ENCODE measurements at regions not wholly inside any gene's neighbourhood (a gene's known extent, or its start where the extent isn't known, plus 50 kb on each side); places are given as distances from the start of the nearest gene placed in this dataset.

GRCh38 chr7:36071605-36072004, 81.4 kb upstream of the EEPD1 start:
- H3K36me3 ChIP-seq (ENCODE audit: control insufficient read depth in 2 of 2, insufficient read depth in 2 of 2, low read length in 1 of 2): no peaks in the 10 kb centered on the region
- WGBS: 98% methylated on average over 1 of the region's 1 CpG
- no peaks in the 10 kb centered on the region for H3K4me1 ChIP-seq (ENCODE audit: control insufficient read depth in 2 of 2, insufficient read depth in 2 of 2, low read length in 2 of 2)
- no peaks in the 10 kb centered on the region for H3K9me3 ChIP-seq (ENCODE audit: control insufficient read depth in 2 of 2, insufficient read depth in 1 of 2, low read length in 1 of 2)
- H3K4me3 ChIP-seq (ENCODE audit: low read length in 2 of 2): no peak overlapping the region
- no peak overlapping the region for H3K27ac ChIP-seq (ENCODE audit: low read depth in 1 of 2, low read length in 1 of 2)
- DNase-seq (ENCODE audit: low read depth in 6 of 9, low spot score in 9 of 9): no peak
- no peaks in the 10 kb centered on the region for H3K27me3 ChIP-seq (ENCODE audit: control insufficient read depth in 2 of 2, insufficient read depth in 1 of 2, low read length in 1 of 2)

- Histone ChIP-seq H3K4me3 (ENCODE audit: low read length in 2 of 2) (no peak overlapping the region), H3K36me3 (ENCODE audit: control insufficient read depth in 2 of 2, insufficient read depth in 2 of 2, low read length in 1 of 2) (no peaks in the 10 kb centered on the region), H3K27ac (ENCODE audit: low read depth in 1 of 2, low read length in 1 of 2) (no peak overlapping the region), H3K4me1 (ENCODE audit: control insufficient read depth in 2 of 2, insufficient read depth in 2 of 2, low read length in 2 of 2) (no peaks in the 10 kb centered on the region), H3K9me3 (ENCODE audit: control insufficient read depth in 2 of 2, insufficient read depth in 1 of 2, low read length in 1 of 2) (no peaks in the 10 kb centered on the region), H3K27me3 (ENCODE audit: control insufficient read depth in 2 of 2, insufficient read depth in 1 of 2, low read length in 1 of 2) (no peaks in the 10 kb centered on the region)
- WGBS: 86% methylated on average over 4 of the region's 4 CpGs
- DNase-seq (ENCODE audit: low read depth in 6 of 9, low spot score in 9 of 9): no peak
These were observed 80.4 kb upstream of the EEPD1 start for GRCh38 chr7:36072620-36073019.

GRCh38 chr7:36075561-36075960, 77.5 kb upstream of the EEPD1 start:
- no peak for DNase-seq (ENCODE audit: low read depth in 6 of 9, low spot score in 9 of 9)
- Histone ChIP-seq H3K4me1 (ENCODE audit: control insufficient read depth in 2 of 2, insufficient read depth in 2 of 2, low read length in 2 of 2) (no peaks in the 10 kb centered on the region), H3K27ac (ENCODE audit: low read depth in 1 of 2, low read length in 1 of 2) (no peak overlapping the region), H3K36me3 (ENCODE audit: control insufficient read depth in 2 of 2, insufficient read depth in 2 of 2, low read length in 1 of 2) (no peaks in the 10 kb centered on the region), H3K27me3 (ENCODE audit: control insufficient read depth in 2 of 2, insufficient read depth in 1 of 2, low read length in 1 of 2) (no peaks in the 10 kb centered on the region), H3K4me3 (ENCODE audit: low read length in 2 of 2) (no peak overlapping the region), H3K9me3 (ENCODE audit: control insufficient read depth in 2 of 2, insufficient read depth in 1 of 2, low read length in 1 of 2) (no peaks in the 10 kb centered on the region)

GRCh38 chr7:36076074-36076473, 77.0 kb upstream of the EEPD1 start:
- Histone ChIP-seq H3K27me3 (ENCODE audit: control insufficient read depth in 2 of 2, insufficient read depth in 1 of 2, low read length in 1 of 2) (no peaks in the 10 kb centered on the region), H3K27ac (ENCODE audit: low read depth in 1 of 2, low read length in 1 of 2) (no peak overlapping the region), H3K36me3 (ENCODE audit: control insufficient read depth in 2 of 2, insufficient read depth in 2 of 2, low read length in 1 of 2) (no peaks in the 10 kb centered on the region), H3K4me1 (ENCODE audit: control insufficient read depth in 2 of 2, insufficient read depth in 2 of 2, low read length in 2 of 2) (no peaks in the 10 kb centered on the region), H3K4me3 (ENCODE audit: low read length in 2 of 2) (no peak overlapping the region), H3K9me3 (ENCODE audit: control insufficient read depth in 2 of 2, insufficient read depth in 1 of 2, low read length in 1 of 2) (no peaks in the 10 kb centered on the region)
- 98% methylated on average over 5 of the region's 5 CpGs for WGBS
- no peak for DNase-seq (ENCODE audit: low read depth in 6 of 9, low spot score in 9 of 9)

- WGBS: 98% methylated on average over 13 of the region's 13 CpGs
These were observed 74.2 kb upstream of the EEPD1 start for GRCh38 chr7:36078816-36079360.

GRCh38 chr7:36079446-36080025, 73.5 kb upstream of the EEPD1 start:
- Histone ChIP-seq H3K36me3 (ENCODE audit: control insufficient read depth in 2 of 2, insufficient read depth in 2 of 2, low read length in 1 of 2) (no peaks in the 10 kb centered on the region), H3K4me1 (ENCODE audit: control insufficient read depth in 2 of 2, insufficient read depth in 2 of 2, low read length in 2 of 2) (no peaks in the 10 kb centered on the region), H3K4me3 (ENCODE audit: low read length in 2 of 2) (no peak overlapping the region), H3K27me3 (ENCODE audit: control insufficient read depth in 2 of 2, insufficient read depth in 1 of 2, low read length in 1 of 2) (no peaks in the 10 kb centered on the region), H3K9me3 (ENCODE audit: control insufficient read depth in 2 of 2, insufficient read depth in 1 of 2, low read length in 1 of 2) (no peaks in the 10 kb centered on the region), H3K27ac (ENCODE audit: low read depth in 1 of 2, low read length in 1 of 2) (no peak overlapping the region)
- 94% methylated on average over 5 of the region's 5 CpGs for WGBS
- DNase-seq (ENCODE audit: low read depth in 6 of 9, low spot score in 9 of 9): no peak

More at GRCh38 chr7:36078816-36079360, 74.2 kb upstream of the EEPD1 start:
- no peaks in the 10 kb centered on the region for H3K27me3 ChIP-seq (ENCODE audit: control insufficient read depth in 2 of 2, insufficient read depth in 1 of 2, low read length in 1 of 2)
- H3K4me3 ChIP-seq (ENCODE audit: low read length in 2 of 2): no peak overlapping the region
- DNase-seq (ENCODE audit: low read depth in 6 of 9, low spot score in 9 of 9): no peak
- H3K9me3 ChIP-seq (ENCODE audit: control insufficient read depth in 2 of 2, insufficient read depth in 1 of 2, low read length in 1 of 2): no peaks in the 10 kb centered on the region
- no peaks in the 10 kb centered on the region for H3K4me1 ChIP-seq (ENCODE audit: control insufficient read depth in 2 of 2, insufficient read depth in 2 of 2, low read length in 2 of 2)
- H3K36me3 ChIP-seq (ENCODE audit: control insufficient read depth in 2 of 2, insufficient read depth in 2 of 2, low read length in 1 of 2): no peaks in the 10 kb centered on the region
- H3K27ac ChIP-seq (ENCODE audit: low read depth in 1 of 2, low read length in 1 of 2): no peak overlapping the region

GRCh38 chr7:36080843-36081242, 72.2 kb upstream of the EEPD1 start:
- Histone ChIP-seq H3K27me3 (ENCODE audit: control insufficient read depth in 2 of 2, insufficient read depth in 1 of 2, low read length in 1 of 2) (no peaks in the 10 kb centered on the region), H3K9me3 (ENCODE audit: control insufficient read depth in 2 of 2, insufficient read depth in 1 of 2, low read length in 1 of 2) (no peaks in the 10 kb centered on the region), H3K4me1 (ENCODE audit: control insufficient read depth in 2 of 2, insufficient read depth in 2 of 2, low read length in 2 of 2) (no peaks in the 10 kb centered on the region), H3K4me3 (ENCODE audit: low read length in 2 of 2) (no peak overlapping the region), H3K36me3 (ENCODE audit: control insufficient read depth in 2 of 2, insufficient read depth in 2 of 2, low read length in 1 of 2) (no peaks in the 10 kb centered on the region), H3K27ac (ENCODE audit: low read depth in 1 of 2, low read length in 1 of 2) (no peak overlapping the region)
- WGBS: 96% methylated on average over 5 of the region's 5 CpGs
- no peak for DNase-seq (ENCODE audit: low read depth in 6 of 9, low spot score in 9 of 9)

GRCh38 chr7:36082216-36082615, 70.8 kb upstream of the EEPD1 start:
- 95% methylated on average over 4 of the region's 4 CpGs for WGBS

GRCh38 chr7:36082910-36083309, 70.1 kb upstream of the EEPD1 start:
- no peaks in the 10 kb centered on the region for H3K9me3 ChIP-seq (ENCODE audit: control insufficient read depth in 2 of 2, insufficient read depth in 1 of 2, low read length in 1 of 2)
- WGBS: 92% methylated on average over 5 of the region's 5 CpGs
- no peak overlapping the region for H3K4me3 ChIP-seq (ENCODE audit: low read length in 2 of 2)
- no peaks in the 10 kb centered on the region for H3K27me3 ChIP-seq (ENCODE audit: control insufficient read depth in 2 of 2, insufficient read depth in 1 of 2, low read length in 1 of 2)
- DNase-seq (ENCODE audit: low read depth in 6 of 9, low spot score in 9 of 9): no peak
- H3K27ac ChIP-seq (ENCODE audit: low read depth in 1 of 2, low read length in 1 of 2): no peak overlapping the region
- no peaks in the 10 kb centered on the region for H3K36me3 ChIP-seq (ENCODE audit: control insufficient read depth in 2 of 2, insufficient read depth in 2 of 2, low read length in 1 of 2)
- H3K4me1 ChIP-seq (ENCODE audit: control insufficient read depth in 2 of 2, insufficient read depth in 2 of 2, low read length in 2 of 2): no peaks in the 10 kb centered on the region

More at GRCh38 chr7:36082216-36082615, 70.8 kb upstream of the EEPD1 start:
- Histone ChIP-seq H3K4me1 (ENCODE audit: control insufficient read depth in 2 of 2, insufficient read depth in 2 of 2, low read length in 2 of 2) (no peaks in the 10 kb centered on the region), H3K4me3 (ENCODE audit: low read length in 2 of 2) (no peak overlapping the region), H3K27ac (ENCODE audit: low read depth in 1 of 2, low read length in 1 of 2) (no peak overlapping the region), H3K27me3 (ENCODE audit: control insufficient read depth in 2 of 2, insufficient read depth in 1 of 2, low read length in 1 of 2) (no peaks in the 10 kb centered on the region), H3K36me3 (ENCODE audit: control insufficient read depth in 2 of 2, insufficient read depth in 2 of 2, low read length in 1 of 2) (no peaks in the 10 kb centered on the region), H3K9me3 (ENCODE audit: control insufficient read depth in 2 of 2, insufficient read depth in 1 of 2, low read length in 1 of 2) (no peaks in the 10 kb centered on the region)
- DNase-seq (ENCODE audit: low read depth in 6 of 9, low spot score in 9 of 9): no peak
